Naive thymus-derived CD4-positive, alpha-beta T cell (primary cell): ENCODE measurements at regions not wholly inside any gene's neighbourhood (a gene's known extent, or its start where the extent isn't known, plus 50 kb on each side); places are given as distances from the start of the nearest gene placed in this dataset.
A peak's percentile ranks its signal among the peaks of the same experiment; 100 is the strongest.
"Not testable (repeated sequence)": the region's sequence is repeated elsewhere in the genome, so short reads cannot be mapped to it uniquely, and the experiment has no call there.

Experiments
- ATAC-seq: fragments of 150-1000 bp; cut with Tn5 transposase; 2 replicates; pipeline ENCODE4 v1.10.0; 2021; ENCODE audit warnings: mild to moderate bottlenecking, moderate library complexity
- CTCF ChIA-PET: fragments of 350-600 bp; sonication (Branson Sonifier 250); formaldehyde crosslinking; loops from one replicate; lab custom pipeline; 2021; ENCODE audit warnings: antibody characterized with exemption; lab: Charles Lee
- POLR2A ChIA-PET: fragments of 350-600 bp; sonication (Branson Sonifier 250); formaldehyde crosslinking; loops from one replicate; lab custom pipeline; 2021; ENCODE audit warnings: antibody characterized with exemption, inconsistent platforms; lab: Charles Lee
- DNase-seq, 9 donors: peaks; one replicate each; pipeline versions ENCODE4 v3.0.0 to v3.0.0-alpha.2; 2020 to 2022; ENCODE audit warnings: mixed read lengths in 1 of 9
- H3K27ac ChIP-seq: one replicate; pipeline ENCODE4 v1.7.0; 2013; ENCODE audit warnings: mild to moderate bottlenecking, low read depth, low read length, moderate library complexity
- H3K27me3 ChIP-seq, 2 donors: one replicate each; pipeline ENCODE4 v1.7.0; 2013; ENCODE audit warnings: low read length in 2 of 2, mild to moderate bottlenecking in 2 of 2, moderate library complexity in 2 of 2; ENCODE audit not compliant: control insufficient read depth in 2 of 2, insufficient read depth in 2 of 2
- H3K36me3 ChIP-seq, 3 experiments: 1 replicate in 2 of 3; 2 replicates in 1 of 3; pipeline ENCODE4 v1.7.0; 2013; ENCODE audit warnings: low read length in 3 of 3, mild to moderate bottlenecking in 3 of 3, moderate library complexity in 1 of 3; ENCODE audit not compliant: insufficient read depth in 3 of 3, control insufficient read depth in 2 of 3
- H3K4me1 ChIP-seq, 2 donors: one replicate each; pipeline ENCODE4 v1.7.0; 2013; ENCODE audit warnings: low read length in 2 of 2, mild to moderate bottlenecking in 2 of 2, moderate library complexity in 1 of 2; ENCODE audit not compliant: control insufficient read depth in 2 of 2, insufficient read depth in 2 of 2
- H3K4me3 ChIP-seq: 2 replicates; pipeline ENCODE4 v1.7.0; 2013; ENCODE audit warnings: mild to moderate bottlenecking, low read length
- H3K9me3 ChIP-seq, 3 experiments: 1 replicate in 2 of 3; 2 replicates in 1 of 3; pipeline ENCODE4 v1.7.0; 2013; ENCODE audit warnings: low read length in 3 of 3; ENCODE audit not compliant: control insufficient read depth in 2 of 3
- H3K27ac Mint-ChIP-seq, 9 donors: one replicate each; pipeline ENCODE4 v1.8.0; 2020 to 2022; ENCODE audit warnings: mixed read lengths in 9 of 9, mild to moderate bottlenecking in 8 of 9, moderate library complexity in 5 of 9, inconsistent platforms in 2 of 9
- H3K27me3 Mint-ChIP-seq, 5 donors: one replicate each; pipeline ENCODE4 v1.8.0; 2021 to 2022; ENCODE audit warnings: mixed read lengths in 5 of 5, mild to moderate bottlenecking in 1 of 5
- H3K36me3 Mint-ChIP-seq, 5 donors: one replicate each; pipeline ENCODE4 v1.8.0; 2020 to 2022; ENCODE audit warnings: mixed read lengths in 5 of 5, mild to moderate bottlenecking in 3 of 5, inconsistent platforms in 1 of 5
- H3K4me1 Mint-ChIP-seq, 7 donors: one replicate each; pipeline ENCODE4 v1.8.0; 2020 to 2022; ENCODE audit warnings: mixed read lengths in 7 of 7, mild to moderate bottlenecking in 3 of 7, inconsistent platforms in 1 of 7
- H3K4me3 Mint-ChIP-seq, 10 donors: one replicate each; pipeline ENCODE4 v1.8.0; 2020 to 2022; ENCODE audit warnings: mild to moderate bottlenecking in 10 of 10, mixed read lengths in 10 of 10, moderate library complexity in 6 of 10, inconsistent platforms in 2 of 10
- H3K9me3 Mint-ChIP-seq, 11 donors: one replicate each; pipeline ENCODE4 v1.8.0; 2020 to 2022; ENCODE audit warnings: mixed read lengths in 11 of 11, mild to moderate bottlenecking in 4 of 11, inconsistent platforms in 1 of 11, moderate library complexity in 1 of 11
- intact Hi-C, 2 donors: fragments of 100-400 bp; cut with micrococcal nuclease; formaldehyde crosslinking; loops; one replicate each; pipeline ENCODE4 v1.15.1; 2023

- no peaks in the 10 kb centered on the region for H3K9me3 ChIP-seq
- H3K27me3 ChIP-seq: no peaks in the 10 kb centered on the region
- DNase-seq (peak in 6 of 9 donors; percentile 5 to 33 (median 23)), ATAC-seq (peak; percentile 48)
- H3K36me3 ChIP-seq: no peaks in the 10 kb centered on the region
- H3K4me3 ChIP-seq: no peak overlapping the region
- Mint-ChIP-seq H3K9me3 (peaks cover 1 to 20% (median 8%) of the 10 kb centered on the region in 11 donors), H3K27ac (peak overlapping the region in 7 of 9 donors; percentile 30 to 82 (median 53)), H3K36me3 (peaks cover 0 to 9% (median 3%) of the 10 kb centered on the region in 5 donors), H3K4me3 (peak overlapping the region in 9 of 10 donors; percentile 22 to 72 (median 61)), H3K4me1 (peaks cover 0 to 4% (median under 1%) of the 10 kb centered on the region in 7 donors), H3K27me3 (peaks cover 0 to 26% (median 8%) of the 10 kb centered on the region in 5 donors)
- H3K27ac ChIP-seq: no peak overlapping the region
- intact Hi-C loops: no loop called here
- POLR2A ChIA-PET: interaction anchor here (0.6 kb wide), 2 partner anchors 22 to 773 kb away, joined by 3 read pairs; no protein-coding TSS in a partner anchor
- CTCF ChIA-PET: interaction anchor here (0.8 kb wide), 1 partner anchor 28 kb away, joined by 4 read pairs; no protein-coding TSS in a partner anchor
- no peaks in the 10 kb centered on the region for H3K4me1 ChIP-seq
Observed at GRCh38 chr14:21796916-21797315, 123.3 kb upstream of the OR4E1 start.

- Histone ChIP-seq H3K4me3 (no peak overlapping the region), H3K9me3 (no peaks in the 10 kb centered on the region), H3K27me3 (no peaks in the 10 kb centered on the region), H3K27ac (no peak overlapping the region), H3K36me3 (no peaks in the 10 kb centered on the region), H3K4me1 (no peaks in the 10 kb centered on the region)
- Mint-ChIP-seq H3K4me1 (peaks cover 0 to 6% (median 4%) of the 10 kb centered on the region in 7 donors), H3K9me3 (peaks cover 1 to 20% (median 8%) of the 10 kb centered on the region in 11 donors), H3K27me3 (peaks cover 0 to 23% (median 9%) of the 10 kb centered on the region in 5 donors), H3K27ac (no peak overlapping the region), H3K4me3 (no peak overlapping the region), H3K36me3 (peaks cover 0 to 9% (median 3%) of the 10 kb centered on the region in 5 donors)
- DNase-seq: no peak
- ChIA-PET CTCF (interaction anchor here (0.7 kb wide), 1 partner anchor 29 kb away, joined by 3 read pairs; no protein-coding TSS in a partner anchor), POLR2A (no interaction called here)
- no peak for ATAC-seq
- intact Hi-C loops: no loop called here
Observed at GRCh38 chr14:21795456-21795855, 121.8 kb upstream of the OR4E1 start.

GRCh38 chr14:21791749-21792148 lies 118.1 kb upstream of the OR4E1 start:
- DNase-seq: no peak
- CTCF ChIA-PET: interaction anchor here (0.6 kb wide), 1 partner anchor 42 kb away, joined by 3 read pairs; no protein-coding TSS in a partner anchor
- intact Hi-C loops: no loop called here
- Histone ChIP-seq H3K27ac (no peak overlapping the region), H3K36me3 (no peaks in the 10 kb centered on the region), H3K4me1 (no peaks in the 10 kb centered on the region), H3K9me3 (no peaks in the 10 kb centered on the region), H3K4me3 (no peak overlapping the region), H3K27me3 (no peaks in the 10 kb centered on the region)
- Mint-ChIP-seq H3K36me3 (peaks cover 0 to 7% (median 3%) of the 10 kb centered on the region in 5 donors), H3K9me3 (peaks cover 1 to 20% (median 12%) of the 10 kb centered on the region in 11 donors), H3K4me1 (peaks cover 0 to 6% (median 2%) of the 10 kb centered on the region in 7 donors), H3K27ac (peak overlapping the region in 1 of 9 donors; percentile 15), H3K27me3 (peaks cover 0 to 15% (median 7%) of the 10 kb centered on the region in 5 donors), H3K4me3 (no peak overlapping the region)
- no peak for ATAC-seq
- POLR2A ChIA-PET: interaction anchor here (0.7 kb wide), 1 partner anchor 754 kb away, joined by 3 read pairs; no protein-coding TSS in a partner anchor

- H3K36me3 ChIP-seq, H3K27me3 ChIP-seq, H3K27ac ChIP-seq, H3K4me3 Mint-ChIP-seq, CTCF ChIA-PET, intact Hi-C loops, DNase-seq, POLR2A ChIA-PET, H3K36me3 Mint-ChIP-seq, H3K9me3 ChIP-seq, H3K27ac Mint-ChIP-seq, H3K4me1 Mint-ChIP-seq, ATAC-seq, H3K9me3 Mint-ChIP-seq, H3K4me3 ChIP-seq, H3K4me1 ChIP-seq: not testable (repeated sequence)
- peaks cover 0 to 30% (median 17%) of the 10 kb centered on the region in 5 donors for H3K27me3 Mint-ChIP-seq
Observed at GRCh38 chr14:21788687-21789086, 115.1 kb upstream of the OR4E1 start.

GRCh38 chr14:21787242-21787641 lies 113.6 kb upstream of the OR4E1 start:
- H3K27ac Mint-ChIP-seq, H3K4me3 Mint-ChIP-seq, POLR2A ChIA-PET, H3K9me3 Mint-ChIP-seq, H3K27ac ChIP-seq, H3K36me3 ChIP-seq, H3K9me3 ChIP-seq, H3K4me1 Mint-ChIP-seq, H3K4me1 ChIP-seq, H3K27me3 ChIP-seq, intact Hi-C loops, ATAC-seq, DNase-seq, H3K36me3 Mint-ChIP-seq, H3K4me3 ChIP-seq: not testable (repeated sequence)
- H3K27me3 Mint-ChIP-seq: peaks cover 6 to 44% (median 24%) of the 10 kb centered on the region in 5 donors
- CTCF ChIA-PET: interaction anchor here (0.6 kb wide), 1 partner anchor 123 kb away, joined by 3 read pairs; no protein-coding TSS in a partner anchor

GRCh38 chr14:21781543-21781942 lies 107.9 kb upstream of the OR4E1 start:
- Mint-ChIP-seq H3K9me3 (peaks cover 0 to under 1% (median 0%) of the 10 kb centered on the region in 11 donors), H3K27me3 (peaks cover 14 to 47% (median 29%) of the 10 kb centered on the region in 5 donors), H3K36me3 (no peaks in the 10 kb centered on the region), H3K4me1 (no peaks in the 10 kb centered on the region), H3K27ac (no peak overlapping the region), H3K4me3 (no peak overlapping the region)
- Histone ChIP-seq H3K36me3 (no peaks in the 10 kb centered on the region), H3K4me1 (no peaks in the 10 kb centered on the region), H3K4me3 (no peak overlapping the region), H3K27ac (no peak overlapping the region), H3K9me3 (no peaks in the 10 kb centered on the region), H3K27me3 (no peaks in the 10 kb centered on the region)
- ATAC-seq (no peak), DNase-seq (no peak)
- CTCF ChIA-PET: no interaction called here
- POLR2A ChIA-PET: interaction anchor here (1.1 kb wide), 1 partner anchor 9 kb away, joined by 3 read pairs; no protein-coding TSS in a partner anchor
- intact Hi-C loops: no loop called here
